Muscle layer of colon (tissue), 2 donors: ENCODE measurements at regions not wholly inside any gene's neighbourhood (a gene's known extent, or its start where the extent isn't known, plus 50 kb on each side); places are given as distances from the start of the nearest gene placed in this dataset.

ENCODE experiments used
- H3K27ac ChIP-seq: one replicate; pipeline ENCODE4 v1.7.0; 2013; ENCODE audit warnings: low read depth, mild to moderate bottlenecking, low read length, moderate library complexity
- H3K27me3 ChIP-seq, 2 donors: one replicate each; pipeline ENCODE4 v1.7.0; 2013; ENCODE audit warnings: low read length in 2 of 2, mild to moderate bottlenecking in 2 of 2; ENCODE audit not compliant: insufficient read depth in 2 of 2, control insufficient read depth in 1 of 2
- H3K36me3 ChIP-seq: one replicate; pipeline ENCODE4 v1.7.0; 2013; ENCODE audit warnings: mild to moderate bottlenecking, low read length; ENCODE audit not compliant: insufficient read depth
- H3K4me1 ChIP-seq: one replicate; pipeline ENCODE4 v1.7.0; 2013; ENCODE audit warnings: mild to moderate bottlenecking, low read length; ENCODE audit not compliant: insufficient read depth
- H3K4me3 ChIP-seq, 2 donors: one replicate each; pipeline ENCODE4 v1.7.0; 2013; ENCODE audit warnings: low read length in 2 of 2, low read depth in 1 of 2, mild to moderate bottlenecking in 1 of 2, moderate library complexity in 1 of 2
- H3K9ac ChIP-seq: one replicate; pipeline ENCODE4 v1.7.0; 2013; ENCODE audit warnings: low read length
- H3K9me3 ChIP-seq: one replicate; pipeline ENCODE4 v1.7.0; 2013; ENCODE audit warnings: mild to moderate bottlenecking, low read length
- donor health status: abdominal sarcoma.
- donor health status: Adenocarcinoma of cecum.

DNA sequence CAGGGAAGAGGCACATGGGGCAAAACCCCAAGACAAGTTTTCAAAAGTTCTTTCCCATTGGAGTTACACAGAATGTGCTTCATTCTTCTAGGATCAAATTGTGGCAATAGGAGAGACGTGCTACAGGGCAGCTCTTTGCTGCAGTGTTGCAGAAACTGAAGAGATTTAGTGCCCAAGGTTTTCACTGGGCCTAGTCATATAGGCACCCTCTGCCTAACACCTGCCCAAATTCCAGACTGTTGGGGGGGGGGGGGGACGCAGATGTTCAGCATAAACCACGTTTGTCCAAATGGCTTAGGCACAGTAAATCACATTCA is 346.8 kb upstream of the ZNF717 start:
- Histone ChIP-seq H3K27ac (no peak overlapping the region), H3K27me3 (no peaks in the 10 kb centered on the region)

DNA sequence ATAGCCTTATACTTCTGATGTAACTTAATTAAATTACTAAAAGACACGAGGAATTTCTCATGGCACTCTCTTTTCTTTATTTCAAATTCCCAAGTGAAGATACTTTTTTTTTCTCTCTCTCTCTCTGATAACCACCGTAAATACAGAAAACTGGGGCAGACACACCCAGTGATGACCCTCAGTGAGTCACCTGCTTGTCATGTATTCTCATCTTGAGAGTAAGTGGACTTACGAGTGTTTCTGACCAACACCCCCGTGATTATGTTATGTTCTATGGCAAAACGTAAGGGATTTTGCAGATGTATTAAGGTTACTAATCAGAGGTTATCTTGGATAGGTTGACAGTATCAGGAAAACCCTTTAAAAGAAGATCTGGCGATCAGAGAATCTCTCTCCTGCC is 348.8 kb upstream of the ZNF717 start:
- no peak overlapping the region for H3K4me3 ChIP-seq

More for the DNA sequence above, 346.8 kb upstream of the ZNF717 start:
- no peak overlapping the region for H3K4me3 ChIP-seq
- no peaks in the 10 kb centered on the region for H3K9me3 ChIP-seq
- H3K4me1 ChIP-seq, result no peaks in the 10 kb centered on the region
- H3K36me3 ChIP-seq, result no peaks in the 10 kb centered on the region
- no peak overlapping the region for H3K9ac ChIP-seq

DNA sequence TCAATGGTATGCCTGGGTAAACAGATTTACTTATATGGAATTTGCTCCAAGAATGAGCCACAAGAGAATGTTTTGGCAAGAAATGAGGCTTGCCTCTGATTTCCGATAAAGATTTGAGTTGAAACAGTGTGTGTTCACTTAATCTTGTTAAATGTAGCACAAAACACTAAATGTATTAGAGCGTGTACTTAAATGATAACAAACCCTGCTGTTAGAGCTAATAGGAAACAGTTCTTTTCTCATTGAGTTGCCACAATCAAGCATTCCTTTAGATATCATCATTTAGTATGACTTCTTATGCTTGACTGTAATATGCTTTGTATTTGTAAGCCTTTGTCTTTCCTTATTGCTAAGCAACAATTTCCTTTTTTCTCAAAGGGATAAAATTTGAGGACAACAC is 353.6 kb upstream of the ZNF717 start:
- Histone ChIP-seq H3K4me3 (no peak overlapping the region), H3K9me3 (no peaks in the 10 kb centered on the region), H3K4me1 (no peaks in the 10 kb centered on the region), H3K36me3 (no peaks in the 10 kb centered on the region), H3K27me3 (no peaks in the 10 kb centered on the region), H3K27ac (no peak overlapping the region), H3K9ac (no peak overlapping the region)

More for the DNA sequence above, 348.8 kb upstream of the ZNF717 start:
- H3K27ac ChIP-seq, result no peak overlapping the region
- H3K36me3 ChIP-seq, result no peaks in the 10 kb centered on the region
- no peaks in the 10 kb centered on the region for H3K9me3 ChIP-seq
- H3K27me3 ChIP-seq, result no peaks in the 10 kb centered on the region
- H3K4me1 ChIP-seq, result no peaks in the 10 kb centered on the region
- no peak overlapping the region for H3K9ac ChIP-seq

DNA sequence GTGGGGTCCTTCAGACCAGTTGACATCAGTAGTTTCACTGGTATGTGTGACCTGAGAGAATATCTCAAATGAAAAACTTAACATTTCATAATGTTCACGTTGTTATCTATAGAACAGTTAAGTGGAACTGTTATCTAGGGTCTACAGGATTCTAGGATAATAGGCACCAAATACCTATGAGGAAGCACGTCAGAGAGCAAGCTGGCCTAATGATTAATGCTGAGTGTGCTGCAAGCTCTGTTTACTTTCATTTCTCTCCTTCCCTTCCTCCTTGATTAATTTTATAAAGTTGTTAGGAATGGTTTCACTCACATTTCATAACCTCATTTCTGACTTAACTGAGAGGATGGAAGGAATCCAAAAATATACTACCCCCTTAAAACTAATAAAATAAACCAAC is 362.5 kb upstream of the ZNF717 start:
- no peak overlapping the region for H3K9ac ChIP-seq
- H3K4me1 ChIP-seq, result no peaks in the 10 kb centered on the region
- H3K36me3 ChIP-seq, result no peaks in the 10 kb centered on the region
- no peak overlapping the region for H3K4me3 ChIP-seq
- H3K9me3 ChIP-seq, result no peaks in the 10 kb centered on the region
- no peaks in the 10 kb centered on the region for H3K27me3 ChIP-seq
- H3K27ac ChIP-seq, result no peak overlapping the region

DNA sequence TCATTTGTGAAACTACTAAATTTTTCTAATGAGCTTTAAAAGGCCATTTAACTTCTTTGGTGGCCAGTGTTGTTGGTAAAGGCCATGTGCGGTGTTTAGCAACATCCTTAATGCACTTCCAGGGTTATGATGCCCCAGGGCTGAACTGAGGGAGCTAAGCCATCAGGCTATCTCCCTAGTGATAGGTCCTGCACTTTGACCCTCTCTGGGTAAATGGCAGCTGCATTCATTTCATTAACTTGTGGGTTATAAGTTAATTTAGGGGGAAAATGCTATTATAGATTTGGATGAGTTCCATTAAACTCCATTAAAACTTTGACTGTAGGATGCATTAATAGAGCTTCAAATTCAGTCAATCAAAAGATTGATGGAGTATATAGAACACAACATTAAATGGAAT is 366.7 kb upstream of the ZNF717 start:
- H3K9me3 ChIP-seq, result no peaks in the 10 kb centered on the region
- no peaks in the 10 kb centered on the region for H3K27me3 ChIP-seq
- H3K36me3 ChIP-seq, result no peaks in the 10 kb centered on the region
- no peak overlapping the region for H3K4me3 ChIP-seq
- no peak overlapping the region for H3K9ac ChIP-seq
- no peak overlapping the region for H3K27ac ChIP-seq
- no peaks in the 10 kb centered on the region for H3K4me1 ChIP-seq

DNA sequence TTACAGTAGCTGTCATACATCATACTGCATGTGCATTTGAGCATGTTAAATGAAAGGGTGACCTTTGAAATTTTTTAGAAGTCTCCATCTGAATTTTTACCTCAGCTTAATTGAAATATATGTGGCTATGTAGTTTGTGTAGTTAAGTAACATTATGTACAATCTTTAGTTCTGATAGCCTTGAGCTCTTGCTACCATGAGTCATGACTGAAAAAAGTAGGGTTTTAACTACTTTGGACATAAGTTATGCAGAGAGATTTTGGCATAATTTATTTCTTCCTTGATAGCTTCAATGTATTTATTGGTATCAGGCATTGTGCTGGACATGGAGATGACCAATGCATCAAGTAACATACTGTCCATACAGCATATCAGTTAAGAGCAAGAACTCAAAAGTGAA is 376.5 kb upstream of the ZNF717 start:
- Histone ChIP-seq H3K36me3 (no peaks in the 10 kb centered on the region), H3K4me3 (no peak overlapping the region), H3K9ac (no peak overlapping the region), H3K27me3 (no peaks in the 10 kb centered on the region), H3K9me3 (no peaks in the 10 kb centered on the region), H3K4me1 (no peaks in the 10 kb centered on the region), H3K27ac (no peak overlapping the region)

DNA sequence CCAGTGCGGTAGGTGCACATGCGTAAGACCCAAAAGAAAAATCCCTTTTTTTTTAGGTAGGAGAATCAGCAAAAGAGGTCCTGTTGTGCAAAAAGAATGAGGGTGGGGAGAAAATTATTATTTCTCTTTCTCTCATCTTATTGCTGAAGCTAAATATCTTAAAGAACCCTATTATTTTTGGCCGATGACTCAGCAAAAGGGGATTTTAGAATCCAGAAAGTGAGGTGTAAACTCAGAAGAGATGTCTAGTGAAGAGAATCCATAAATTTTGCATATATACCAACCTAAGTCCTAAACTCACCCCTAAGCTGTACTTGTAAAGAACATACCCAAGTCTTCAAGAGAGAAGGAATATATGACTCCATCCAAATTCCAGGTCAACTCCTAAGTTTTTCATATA is 386.3 kb upstream of the ZNF717 start:
- H3K27ac ChIP-seq, result no peak overlapping the region
- H3K4me3 ChIP-seq, result no peak overlapping the region
- no peaks in the 10 kb centered on the region for H3K36me3 ChIP-seq
- no peaks in the 10 kb centered on the region for H3K27me3 ChIP-seq
- H3K9ac ChIP-seq, result no peak overlapping the region
- H3K4me1 ChIP-seq, result no peaks in the 10 kb centered on the region
- no peaks in the 10 kb centered on the region for H3K9me3 ChIP-seq

DNA sequence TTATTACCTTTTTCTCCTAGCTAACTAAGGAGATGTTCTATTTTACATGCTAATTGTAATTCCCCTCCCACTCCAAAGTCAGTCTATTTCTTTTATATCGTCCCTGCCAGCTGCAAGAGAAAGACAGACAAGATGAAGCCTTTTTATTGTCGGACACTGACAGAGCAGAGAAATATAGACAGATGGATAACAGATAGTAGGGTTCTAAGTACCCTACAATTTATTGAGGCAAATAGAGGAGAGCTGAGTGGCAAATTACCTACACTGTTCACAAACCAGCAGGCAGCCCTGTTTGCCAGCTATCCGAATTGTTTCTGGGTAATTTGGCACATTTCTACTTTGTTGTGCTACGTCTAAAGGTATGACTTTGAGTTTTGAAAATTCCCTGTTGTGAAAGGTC is 392.3 kb upstream of the ZNF717 start:
- no peaks in the 10 kb centered on the region for H3K36me3 ChIP-seq
- H3K9ac ChIP-seq, result no peak overlapping the region
- H3K4me1 ChIP-seq, result no peaks in the 10 kb centered on the region
- no peak overlapping the region for H3K4me3 ChIP-seq
- H3K27ac ChIP-seq, result no peak overlapping the region
- H3K27me3 ChIP-seq, result no peaks in the 10 kb centered on the region
- H3K9me3 ChIP-seq, result no peaks in the 10 kb centered on the region

DNA sequence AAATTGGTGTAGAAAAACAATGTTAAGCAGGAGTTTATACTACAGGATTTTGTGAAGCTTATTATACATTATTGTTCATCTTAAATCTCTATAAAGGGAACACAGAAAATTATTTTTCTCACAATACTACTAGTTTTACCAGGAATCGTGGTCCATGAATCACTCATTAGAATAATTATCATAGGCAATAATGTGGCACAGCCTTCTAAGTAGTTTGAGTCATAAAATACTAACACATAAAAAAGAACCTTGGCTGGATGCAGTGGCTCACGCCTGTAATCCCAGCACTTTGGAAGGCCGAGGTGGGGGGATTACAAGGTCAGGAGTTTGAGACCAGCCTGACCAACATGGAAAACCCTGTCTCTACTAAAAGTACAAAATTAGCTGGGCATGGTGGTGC is 393.1 kb upstream of the ZNF717 start:
- no peak overlapping the region for H3K9ac ChIP-seq
- no peaks in the 10 kb centered on the region for H3K9me3 ChIP-seq
- no peaks in the 10 kb centered on the region for H3K4me1 ChIP-seq
- H3K27ac ChIP-seq, result no peak overlapping the region
- no peak overlapping the region for H3K4me3 ChIP-seq
- no peaks in the 10 kb centered on the region for H3K27me3 ChIP-seq
- H3K36me3 ChIP-seq, result no peaks in the 10 kb centered on the region

DNA sequence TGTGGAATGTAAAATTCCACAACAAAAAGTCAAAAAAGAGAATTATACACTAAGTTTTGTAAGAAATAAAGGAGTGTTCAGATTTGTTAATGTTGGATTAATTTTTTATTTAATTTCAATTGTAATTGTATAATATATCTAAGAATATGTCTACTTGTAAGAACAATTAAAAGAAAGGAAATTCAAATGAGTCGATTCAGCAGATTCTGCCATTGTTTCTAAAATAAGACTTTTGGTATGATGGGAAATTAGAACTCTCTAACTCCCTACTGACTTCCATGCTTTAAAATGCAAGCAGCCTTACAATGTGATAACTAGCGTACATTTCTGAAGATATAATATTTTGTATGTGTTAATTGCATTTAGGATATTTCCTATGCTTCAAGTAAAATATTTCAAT is 395.9 kb upstream of the ZNF717 start:
- no peaks in the 10 kb centered on the region for H3K36me3 ChIP-seq
- H3K27me3 ChIP-seq, result no peaks in the 10 kb centered on the region
- H3K4me1 ChIP-seq, result no peaks in the 10 kb centered on the region
- no peak overlapping the region for H3K27ac ChIP-seq
- no peak overlapping the region for H3K4me3 ChIP-seq
- H3K9me3 ChIP-seq, result no peaks in the 10 kb centered on the region
- no peak overlapping the region for H3K9ac ChIP-seq

DNA sequence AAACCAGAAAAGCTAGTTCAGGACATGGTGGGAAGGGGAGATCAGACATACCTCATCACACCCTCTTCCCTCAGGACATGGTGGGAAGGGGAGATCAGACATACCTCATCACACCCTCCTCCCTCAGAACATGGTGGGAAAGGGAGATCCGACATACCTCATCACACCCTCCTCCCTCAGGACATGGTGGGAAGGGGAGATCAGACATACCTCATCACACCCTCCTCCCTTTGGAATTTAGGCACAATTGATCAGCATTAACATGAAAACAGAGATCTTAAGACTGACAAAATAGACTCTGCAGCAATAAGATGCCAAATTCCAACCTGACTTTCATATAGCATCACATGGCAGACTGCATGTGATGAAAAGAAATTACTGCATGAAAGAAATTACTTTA is 412.7 kb upstream of the ZNF717 start:
- H3K9ac ChIP-seq, result no peak overlapping the region

DNA sequence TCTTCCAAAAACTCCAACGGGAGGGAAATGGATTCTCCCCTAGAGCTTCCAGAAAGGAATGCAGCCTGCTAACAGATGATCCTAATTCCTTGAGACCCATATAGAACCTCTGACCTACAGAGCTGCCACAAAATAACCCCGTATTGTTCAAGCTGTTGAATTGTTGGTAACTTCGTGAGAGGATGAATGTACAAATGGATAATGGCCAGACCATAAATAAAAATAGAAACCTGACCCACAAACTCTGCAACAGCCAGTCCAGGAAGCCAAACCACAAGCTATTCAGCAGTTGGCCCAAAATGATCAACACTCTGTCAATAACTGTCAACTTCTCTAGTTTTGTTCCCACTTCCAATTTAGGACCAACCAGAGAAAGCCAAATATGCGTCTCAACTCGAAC is 414.0 kb upstream of the ZNF717 start:
- Histone ChIP-seq H3K9me3 (no peaks in the 10 kb centered on the region), H3K36me3 (no peaks in the 10 kb centered on the region), H3K27me3 (no peaks in the 10 kb centered on the region), H3K9ac (no peak overlapping the region), H3K4me3 (no peak overlapping the region), H3K4me1 (no peaks in the 10 kb centered on the region), H3K27ac (no peak overlapping the region)

More for the DNA sequence above, 412.7 kb upstream of the ZNF717 start:
- Histone ChIP-seq H3K4me3 (no peak overlapping the region), H3K36me3 (no peaks in the 10 kb centered on the region), H3K27me3 (no peaks in the 10 kb centered on the region), H3K9me3 (no peaks in the 10 kb centered on the region), H3K27ac (no peak overlapping the region), H3K4me1 (no peaks in the 10 kb centered on the region)
